Stimulated activated CD4-positive, alpha-beta T cell treated with anti-CD3 and anti-CD28 coated beads, TNF-alpha, amount 100 ng/mL, for 24 hours (primary cell): ENCODE measurements at regions not wholly inside any gene's neighbourhood (a gene's known extent, or its start where the extent isn't known, plus 50 kb on each side); places are given as distances from the start of the nearest gene placed in this dataset.
"Not testable (repeated sequence)": the region's sequence is repeated elsewhere in the genome, so short reads cannot be mapped to it uniquely, and the experiment has no call there.

Source experiments
- DNase-seq, 3 experiments: peaks; one replicate each; pipeline ENCODE4 v3.0.0-alpha.2; 2020; ENCODE audit warnings: low read depth in 3 of 3

DNA sequence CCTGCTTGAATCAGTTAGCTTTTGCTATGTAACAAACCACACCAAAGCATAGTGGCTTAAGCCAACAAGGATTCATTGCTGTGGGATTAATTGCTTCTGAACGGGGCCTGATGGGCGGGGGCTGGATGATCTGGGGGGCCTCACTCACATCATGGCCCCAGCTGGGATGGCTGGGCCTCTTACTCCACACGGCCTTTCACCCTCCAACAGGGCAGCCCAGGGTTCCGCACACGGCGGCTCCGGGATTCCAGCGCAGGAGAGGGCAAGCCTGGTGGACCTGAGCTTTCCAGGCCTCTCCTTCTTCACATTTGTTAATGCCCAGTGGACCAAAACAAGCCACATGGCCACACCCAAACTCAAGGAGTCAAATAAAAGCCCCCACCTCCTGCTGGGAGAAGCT is 86.3 kb upstream of the PHLPP1 start:
- no peak for DNase-seq

DNA sequence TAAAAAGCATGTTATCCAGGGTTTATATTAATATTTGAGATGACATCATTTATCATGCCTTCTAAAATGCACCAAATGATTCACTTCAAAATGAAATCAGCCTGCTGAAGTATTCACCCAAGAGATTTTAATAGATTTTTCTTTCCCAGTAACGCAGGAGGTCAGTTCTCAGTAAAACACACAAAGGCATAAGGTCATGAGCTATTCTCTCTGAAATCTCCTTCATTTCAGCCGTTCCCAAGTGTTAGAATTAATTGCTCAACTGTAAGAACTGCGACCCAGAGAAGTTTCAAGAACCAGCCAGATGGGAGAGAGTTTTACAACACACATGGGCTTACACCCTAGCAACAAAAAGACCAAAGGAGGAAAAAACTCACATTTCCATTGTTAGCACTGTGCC is 84.2 kb upstream of the PHLPP1 start:
- DNase-seq = no peak

- no peak for DNase-seq
Measured at GRCh38 chr18:62632788-62633455, 82.4 kb upstream of the PHLPP1 start.

DNA sequence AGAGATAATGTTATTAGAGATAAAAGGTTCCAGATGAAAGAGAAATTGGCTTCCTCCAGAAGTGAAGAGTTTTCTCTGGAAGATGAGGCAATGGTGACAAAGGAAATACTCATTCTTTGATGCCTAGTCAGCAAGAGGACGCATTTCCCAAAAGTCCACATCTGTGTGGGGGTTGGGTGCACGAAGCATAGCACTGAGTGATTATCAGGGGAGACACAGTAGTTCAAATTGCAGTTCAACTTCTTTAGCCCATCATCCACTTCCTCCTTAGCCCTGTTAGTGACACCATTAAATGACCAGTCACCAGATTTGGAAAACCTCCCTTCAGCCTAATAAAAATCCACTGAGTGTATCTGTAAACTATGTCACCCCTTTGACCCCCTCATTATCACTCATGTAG is 80.9 kb upstream of the PHLPP1 start:
- DNase-seq = no peak

DNA sequence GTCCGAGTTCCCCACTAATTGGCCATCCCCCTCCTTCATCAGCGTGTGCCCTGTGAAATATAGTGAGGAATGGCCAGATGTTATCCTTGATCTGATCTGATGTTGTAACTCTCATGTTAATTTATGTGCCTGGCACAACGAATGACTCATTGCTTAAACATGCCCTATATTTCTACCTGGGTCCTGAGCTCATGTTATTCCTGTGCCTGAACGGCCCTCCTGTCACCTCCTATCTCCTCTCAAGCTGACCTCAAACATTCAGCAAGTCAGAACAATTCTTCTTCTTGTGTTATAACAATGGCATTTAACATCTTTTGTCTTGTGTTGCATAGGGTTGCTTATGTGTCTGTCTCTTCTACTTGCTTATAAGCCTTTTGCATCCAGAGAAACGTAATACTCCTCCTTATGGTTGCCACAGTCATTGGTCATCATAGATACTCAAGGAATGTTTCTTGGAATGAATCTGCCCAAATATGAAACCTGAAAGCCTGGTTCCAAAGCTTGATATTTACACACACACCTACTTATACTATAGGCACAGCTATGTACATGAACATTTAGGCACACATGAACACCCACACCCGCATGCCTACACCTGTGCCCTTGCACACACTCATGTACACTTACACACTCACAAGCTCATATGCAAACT is 80.2 kb upstream of the PHLPP1 start:
- DNase-seq = no peak

DNA sequence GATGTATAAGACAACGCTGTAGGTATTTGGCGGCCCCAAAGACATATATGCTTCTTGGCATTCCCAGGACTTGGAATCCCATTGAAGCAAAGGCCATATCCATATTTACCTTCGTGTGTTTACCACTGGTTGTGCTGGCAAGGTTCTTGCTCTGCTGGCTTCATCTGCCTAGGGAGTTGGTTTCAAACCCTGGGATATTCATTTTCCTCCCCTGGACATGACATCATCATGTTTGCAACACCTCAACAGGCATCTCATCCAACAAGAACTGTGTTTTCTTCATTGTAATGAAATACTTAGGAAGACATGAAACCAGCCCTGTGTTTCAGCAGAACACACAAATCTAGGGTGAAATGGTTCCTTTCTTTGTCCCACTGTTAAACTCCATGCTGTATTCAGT is 77.9 kb upstream of the PHLPP1 start:
- DNase-seq = no peak

DNA sequence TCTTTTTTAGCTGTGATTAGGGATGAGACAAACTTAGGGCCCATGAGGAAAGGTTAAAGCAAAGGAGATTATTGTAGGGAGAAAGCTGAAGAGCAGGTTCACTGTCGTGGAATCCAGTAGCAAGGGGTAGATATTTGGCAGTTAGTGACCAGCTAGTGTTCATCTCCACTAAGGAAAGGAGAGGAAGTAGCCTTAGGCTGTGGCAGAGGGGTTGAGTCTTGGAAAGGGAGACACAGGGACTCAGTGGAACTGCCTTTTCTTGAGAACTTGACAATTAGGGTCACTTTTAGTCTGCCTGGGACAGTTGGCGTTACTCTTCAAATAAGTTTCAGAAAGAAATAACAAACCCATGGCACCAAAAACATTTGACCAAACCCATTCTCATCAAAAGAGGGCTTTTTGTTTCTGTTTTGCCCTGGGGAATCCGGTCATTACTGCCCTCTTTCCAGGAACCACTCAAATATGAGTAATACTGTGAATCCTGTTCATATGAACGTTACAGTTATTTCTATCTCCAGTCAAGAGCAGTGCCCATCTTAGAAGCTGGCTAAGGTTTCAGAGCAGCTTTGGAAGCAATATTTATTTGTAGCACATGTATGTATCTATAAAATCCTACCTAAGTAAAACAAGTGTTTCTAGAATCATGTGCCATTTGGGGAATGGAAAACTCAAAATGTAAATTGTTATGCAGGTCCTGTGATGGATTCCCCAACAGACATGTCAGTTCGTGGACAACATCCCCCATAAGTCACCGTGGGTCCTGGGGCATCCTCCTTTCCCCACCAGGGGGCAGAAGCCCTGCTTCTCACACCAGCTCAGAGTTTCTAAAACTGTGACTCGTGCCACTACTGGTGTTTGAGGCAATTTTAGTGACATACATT is 77.3 kb upstream of the PHLPP1 start:
- peak; percentile 21 to 58 (median 23) for DNase-seq

GRCh38 chr18:62643181-62643580 is 72.2 kb upstream of the PHLPP1 start:
- DNase-seq = no peak

GRCh38 chr18:62644773-62645172 is 70.6 kb upstream of the PHLPP1 start:
- no peak for DNase-seq

DNA sequence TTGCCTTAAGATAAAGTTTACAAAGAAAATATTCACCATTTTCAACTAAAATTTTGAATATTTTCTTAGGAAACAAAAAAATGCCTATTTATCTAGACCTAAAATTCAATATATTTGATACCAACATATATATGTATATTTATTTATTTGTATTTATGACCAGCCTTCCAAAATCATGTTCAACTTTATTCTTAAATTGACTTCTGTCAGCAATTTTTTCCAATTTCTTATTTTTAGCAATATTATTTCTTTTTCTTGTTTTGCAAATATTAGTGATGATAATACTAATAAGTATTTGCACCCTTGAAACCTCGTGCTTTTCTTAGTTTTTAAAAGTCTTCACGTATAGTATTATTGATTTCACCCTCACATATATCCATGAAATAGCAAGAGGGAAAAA is 68.2 kb upstream of the PHLPP1 start:
- DNase-seq = no peak

DNA sequence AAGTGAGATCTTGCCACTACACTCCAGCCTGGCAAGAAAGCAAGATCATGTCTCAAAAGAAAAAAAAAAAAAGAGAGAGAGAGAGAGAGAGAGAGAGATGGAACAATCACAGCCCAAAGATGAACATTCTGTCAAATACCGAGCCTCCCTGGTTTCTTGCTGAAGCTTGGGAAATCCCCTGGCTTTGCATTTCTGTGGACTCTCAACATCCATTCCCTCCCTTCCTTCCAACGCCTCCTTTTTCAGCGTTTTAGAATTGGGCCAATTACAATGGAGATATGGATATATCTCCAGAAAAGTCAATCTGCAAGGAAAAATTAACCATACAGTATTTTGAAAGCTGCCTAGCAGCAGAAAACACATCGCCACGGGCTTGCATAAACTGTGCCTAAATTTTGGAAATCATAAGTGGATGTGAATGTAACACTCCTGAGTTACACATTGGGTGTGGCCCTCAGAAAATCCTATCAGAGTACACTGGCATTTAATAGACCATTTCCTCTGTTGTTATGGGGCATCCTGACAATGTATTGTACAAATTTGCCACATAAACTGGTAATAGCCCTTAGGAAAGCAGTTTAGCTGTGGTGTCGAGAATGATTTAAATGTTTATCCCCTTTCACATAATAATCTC is 67.2 kb upstream of the PHLPP1 start:
- DNase-seq = no peak

- no peak for DNase-seq
Measured at GRCh38 chr18:62651276-62652056, 63.9 kb upstream of the PHLPP1 start.

GRCh38 chr18:62652057-62652629 is 63.2 kb upstream of the PHLPP1 start:
- DNase-seq = not testable (repeated sequence)

GRCh38 chr18:62655520-62656219 is 59.7 kb upstream of the PHLPP1 start:
- no peak for DNase-seq

- DNase-seq = no peak
Measured at GRCh38 chr18:62658028-62658427, 57.3 kb upstream of the PHLPP1 start.

- no peak for DNase-seq
Measured at GRCh38 chr18:62659698-62660097, 55.6 kb upstream of the PHLPP1 start.

- DNase-seq = no peak
Measured at GRCh38 chr18:62660691-62661090, 54.6 kb upstream of the PHLPP1 start.

- no peak for DNase-seq
Measured at GRCh38 chr18:62663731-62664336, 51.5 kb upstream of the PHLPP1 start.

GRCh38 chr18:62664414-62664813 is 50.9 kb upstream of the PHLPP1 start:
- DNase-seq = no peak

DNA sequence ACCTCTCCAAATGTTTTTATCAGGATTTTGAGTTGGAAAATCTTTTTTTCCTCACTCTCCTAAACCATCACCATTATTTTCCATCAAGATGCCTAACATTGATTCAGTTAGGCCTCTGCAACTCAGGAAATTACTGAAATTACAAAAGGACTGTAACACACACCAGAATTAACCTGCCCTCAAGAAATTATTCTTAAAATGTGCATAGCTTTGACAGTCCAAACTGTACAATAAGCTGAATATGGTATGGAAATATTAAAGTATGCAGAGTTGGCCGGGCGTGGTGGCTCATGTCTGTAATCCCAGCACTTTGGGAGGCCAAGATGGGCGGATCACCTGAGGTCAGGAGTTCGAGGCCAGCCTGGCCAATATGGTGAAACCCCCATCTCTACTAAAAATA is 50.2 kb upstream of the PHLPP1 start:
- no peak for DNase-seq
